ENCODE measurements at regions not wholly inside any gene's neighbourhood (a gene's known extent, or its start where the extent isn't known, plus 50 kb on each side); places are given as distances from the start of the nearest gene placed in this dataset.

GRCh38 chr3:72535772-72536171 lies 312.5 kb downstream of the SHQ1 start:
- no peak for TF ChIP-seq CTCF (IDR thresholded peaks at IDR 0.05; ENCODE audit: insufficient read depth, low read length, poor library complexity, severe bottlenecking)
- TF ChIP-seq EZH2phosphoT487 (conservative IDR thresholded peaks at IDR 0.05; ENCODE audit: low read length): no peak
- Histone ChIP-seq H3K9ac (ENCODE audit: low read length) (no peak overlapping the region), H3K79me2 (ENCODE audit: insufficient read depth, low read length) (no peaks in the 10 kb centered on the region), H3K9me3 (ENCODE audit: insufficient read depth, low read length) (no peaks in the 10 kb centered on the region), H3F3A (ENCODE audit: insufficient read depth) (no peaks in the 10 kb centered on the region), H2AFZ (ENCODE audit: low read depth, low read length, severe bottlenecking) (no peak overlapping the region), H3K27ac (ENCODE audit: low read depth, low read length) (no peak overlapping the region), H3K9me2 (replicated peaks; ENCODE audit: insufficient read depth, low read length) (no peaks in the 10 kb centered on the region), H3K4me2 (ENCODE audit: low read depth, low read length, poor library complexity, severe bottlenecking) (no peak overlapping the region), H3K4me3 (ENCODE audit: insufficient read depth, low read length, poor library complexity, severe bottlenecking) (no peak overlapping the region), H3K36me3 (ENCODE audit: low read length) (no peaks in the 10 kb centered on the region), H4K20me1 (ENCODE audit: low read depth, low read length) (no peaks in the 10 kb centered on the region), H3K27me3 (ENCODE audit: low read length) (no peaks in the 10 kb centered on the region)

- Histone ChIP-seq H2AFZ (ENCODE audit: low read depth, low read length, severe bottlenecking) (no peak overlapping the region), H3K79me2 (ENCODE audit: insufficient read depth, low read length) (no peaks in the 10 kb centered on the region), H3K27me3 (ENCODE audit: low read length) (no peaks in the 10 kb centered on the region), H3K9me3 (ENCODE audit: insufficient read depth, low read length) (no peaks in the 10 kb centered on the region), H3F3A (ENCODE audit: insufficient read depth) (no peaks in the 10 kb centered on the region), H3K4me3 (ENCODE audit: insufficient read depth, low read length, poor library complexity, severe bottlenecking) (no peak overlapping the region), H3K27ac (ENCODE audit: low read depth, low read length) (no peak overlapping the region), H3K4me2 (ENCODE audit: low read depth, low read length, poor library complexity, severe bottlenecking) (no peak overlapping the region), H4K20me1 (ENCODE audit: low read depth, low read length) (no peaks in the 10 kb centered on the region), H3K9me2 (replicated peaks; ENCODE audit: insufficient read depth, low read length) (no peaks in the 10 kb centered on the region), H3K36me3 (ENCODE audit: low read length) (no peaks in the 10 kb centered on the region), H3K9ac (ENCODE audit: low read length) (no peak overlapping the region)
- TF ChIP-seq CTCF (IDR thresholded peaks at IDR 0.05; ENCODE audit: insufficient read depth, low read length, poor library complexity, severe bottlenecking) (no peak), EZH2phosphoT487 (conservative IDR thresholded peaks at IDR 0.05; ENCODE audit: low read length) (no peak)
Observed at GRCh38 chr3:72533591-72534473, 314.4 kb downstream of the SHQ1 start.

- Histone ChIP-seq H3K36me3 (ENCODE audit: low read length) (no peaks in the 10 kb centered on the region), H3K9me2 (replicated peaks; ENCODE audit: insufficient read depth, low read length) (no peaks in the 10 kb centered on the region), H3K79me2 (ENCODE audit: insufficient read depth, low read length) (no peaks in the 10 kb centered on the region), H3K27ac (ENCODE audit: low read depth, low read length) (no peak overlapping the region), H3K27me3 (ENCODE audit: low read length) (no peaks in the 10 kb centered on the region), H2AFZ (ENCODE audit: low read depth, low read length, severe bottlenecking) (no peak overlapping the region), H3K4me3 (ENCODE audit: insufficient read depth, low read length, poor library complexity, severe bottlenecking) (no peak overlapping the region), H3K9ac (ENCODE audit: low read length) (no peak overlapping the region), H3K9me3 (ENCODE audit: insufficient read depth, low read length) (no peaks in the 10 kb centered on the region), H3F3A (ENCODE audit: insufficient read depth) (no peaks in the 10 kb centered on the region), H4K20me1 (ENCODE audit: low read depth, low read length) (no peaks in the 10 kb centered on the region), H3K4me2 (ENCODE audit: low read depth, low read length, poor library complexity, severe bottlenecking) (no peak overlapping the region)
- no peak for TF ChIP-seq CTCF (IDR thresholded peaks at IDR 0.05; ENCODE audit: insufficient read depth, low read length, poor library complexity, severe bottlenecking)
- TF ChIP-seq EZH2phosphoT487 (conservative IDR thresholded peaks at IDR 0.05; ENCODE audit: low read length): no peak
Observed at GRCh38 chr3:72530426-72530825, 317.8 kb downstream of the SHQ1 start.

All from SU-DHL-6 (cell line).